Epithelial cell of proximal tubule (primary cell): ENCODE measurements at regions not wholly inside any gene's neighbourhood (a gene's known extent, or its start where the extent isn't known, plus 50 kb on each side); places are given as distances from the start of the nearest gene placed in this dataset.
A peak's percentile ranks its signal among the peaks of the same experiment; 100 is the strongest.

Source experiments
- DNase-seq: peaks from one replicate; pipeline ENCODE4 v3.0.0-alpha.2; 2011; ENCODE audit warnings: low read depth
- H3K4me3 ChIP-seq: 2 replicates; pipeline ENCODE4 v1.5.1; 2011; ENCODE audit warnings: low read depth, mild to moderate bottlenecking, low read length
- CTCF ChIP-seq: conservative IDR thresholded peaks from 2 replicates; pipeline ENCODE4 v1.5.1; 2012; ENCODE audit warnings: low read depth, mild to moderate bottlenecking, low read length

DNA sequence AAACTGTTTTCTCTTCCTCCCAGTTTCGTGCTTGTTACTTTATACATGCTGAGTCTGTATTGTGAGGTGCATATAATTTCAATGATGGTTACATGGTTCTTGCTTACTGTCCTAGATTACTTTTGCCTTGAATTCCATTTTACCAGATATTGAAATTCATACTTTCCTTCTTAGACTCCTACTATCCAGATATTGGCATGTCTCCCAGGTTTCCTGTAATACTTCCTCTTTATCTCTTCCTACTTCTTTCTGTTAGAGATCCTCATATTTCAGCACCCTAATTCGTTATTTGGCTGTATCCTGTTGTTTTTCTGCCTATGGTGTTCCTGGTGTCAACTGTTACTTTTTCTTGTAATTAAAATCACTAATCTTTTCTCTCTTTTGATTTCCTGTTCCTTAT, 522.1 kb downstream of the CCDC171 start:
- H3K4me3 ChIP-seq, result no peak overlapping the region
- no peak for DNase-seq
- TF ChIP-seq CTCF, result no peak

- no peak overlapping the region for H3K4me3 ChIP-seq
- no peak for DNase-seq
Measured at GRCh38 chr9:16075696-16076095, 522.9 kb downstream of the CCDC171 start.

DNA sequence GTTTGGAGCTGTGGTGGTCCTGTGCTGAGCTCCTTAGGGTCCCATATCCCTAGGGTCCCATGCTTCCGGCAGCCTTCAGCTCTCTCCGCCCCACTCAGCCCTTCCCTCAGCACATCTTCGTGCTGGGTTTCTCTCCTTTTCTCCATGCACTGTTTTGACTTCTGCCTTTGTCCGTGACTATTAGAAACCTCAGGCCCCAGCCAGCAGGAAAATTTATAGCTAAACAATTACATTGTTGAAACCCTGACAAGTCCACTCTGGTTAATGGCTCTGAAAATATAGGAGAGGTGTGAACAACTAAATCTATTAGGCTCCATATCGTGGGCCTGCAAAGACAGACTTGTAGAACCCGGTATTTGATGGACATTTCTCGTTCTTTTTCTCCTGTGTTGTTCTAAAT, 523.7 kb downstream of the CCDC171 start:
- H3K4me3 ChIP-seq, result no peak overlapping the region
- TF ChIP-seq CTCF, result no peak
- DNase-seq, result no peak

More at GRCh38 chr9:16075696-16076095, 522.9 kb downstream of the CCDC171 start:
- TF ChIP-seq CTCF, result no peak

DNA sequence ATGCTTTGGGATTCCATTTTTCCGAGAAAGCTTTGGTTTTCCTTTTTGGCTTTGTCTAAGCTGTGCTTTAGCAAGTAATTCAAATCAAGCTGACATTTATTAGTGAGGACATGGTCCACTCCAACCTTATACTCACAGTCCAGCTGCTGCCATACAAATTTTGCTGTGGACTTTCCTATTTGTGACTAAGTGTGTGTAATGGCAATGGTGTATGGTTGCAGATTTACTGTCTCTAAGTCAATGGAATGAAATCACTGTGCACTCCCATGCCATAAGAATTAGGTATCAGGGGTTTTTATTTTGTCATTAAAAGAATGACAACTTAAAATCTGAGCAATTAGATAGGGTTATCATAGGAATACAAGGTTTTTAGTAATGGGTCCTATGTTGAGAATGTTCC, 530.0 kb downstream of the CCDC171 start:
- TF ChIP-seq CTCF, result no peak
- no peak overlapping the region for H3K4me3 ChIP-seq
- no peak for DNase-seq

GRCh38 chr9:16085167-16085726, 532.4 kb downstream of the CCDC171 start:
- no peak overlapping the region for H3K4me3 ChIP-seq
- no peak for DNase-seq
- TF ChIP-seq CTCF, result no peak

GRCh38 chr9:16090907-16091629, 538.2 kb downstream of the CCDC171 start:
- no peak for TF ChIP-seq CTCF
- peak; percentile 6 for DNase-seq

More at GRCh38 chr9:16090907-16091629, 538.2 kb downstream of the CCDC171 start:
- no peak overlapping the region for H3K4me3 ChIP-seq
